PFSK-1 (cell line): ENCODE measurements at regions not wholly inside any gene's neighbourhood (a gene's known extent, or its start where the extent isn't known, plus 50 kb on each side); places are given as distances from the start of the nearest gene placed in this dataset.

ENCODE experiments used
- FOXP2 ChIP-seq: optimal IDR thresholded peaks from 2 replicates; pipeline ENCODE3; 2011; ENCODE audit warnings: borderline replicate concordance, control low read depth, inconsistent platforms; ENCODE audit not compliant: insufficient read depth; ENCODE audit errors: extremely low read length, extremely low read depth
- POLR2AphosphoS5 ChIP-seq: IDR thresholded peaks from 2 replicates; pipeline ENCODE4 v1.6.1; 2012; ENCODE audit warnings: low read depth, mild to moderate bottlenecking, control low read depth, low read length, moderate library complexity
- SIN3A ChIP-seq: IDR thresholded peaks from 2 replicates; pipeline ENCODE4 v1.6.1; 2012; ENCODE audit warnings: mild to moderate bottlenecking, low read length, moderate library complexity, borderline replicate concordance; ENCODE audit not compliant: insufficient read depth
- TF ChIP-seq, protein P1 (sequence below), 2 experiments: IDR thresholded peaks; 2 replicates each; pipeline versions ENCODE4 v1.6.1 to v1.8.0; 2011 to 2012; ENCODE audit warnings: low read depth in 2 of 2, low read length in 2 of 2, control low read depth in 1 of 2, inconsistent platforms in 1 of 2, mild to moderate bottlenecking in 1 of 2, moderate library complexity in 1 of 2; ENCODE audit not compliant: insufficient read depth in 1 of 2

DNA sequence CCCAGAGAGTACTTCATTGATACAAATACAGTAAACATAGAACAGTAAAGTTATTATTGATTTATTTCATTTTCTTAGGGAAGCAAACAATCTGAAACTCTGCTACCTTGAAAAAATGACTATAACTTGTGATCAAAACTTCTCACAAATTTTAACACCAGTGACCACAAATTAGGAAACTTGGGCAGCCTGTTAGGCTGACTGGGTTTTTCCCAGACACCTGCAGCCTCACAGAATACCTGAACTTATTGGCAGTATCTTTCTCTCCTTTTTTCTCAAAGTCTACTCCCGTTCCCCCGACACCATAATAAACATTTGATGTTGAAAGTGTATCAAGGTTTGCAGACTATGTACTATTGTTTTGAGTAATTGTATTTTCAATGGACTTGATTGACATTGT lies 360.5 kb downstream of the LMO7 start:
- TF ChIP-seq FOXP2 (no peak), SIN3A (no peak), POLR2AphosphoS5 (no peak)
- TF ChIP-seq, protein P1, sequence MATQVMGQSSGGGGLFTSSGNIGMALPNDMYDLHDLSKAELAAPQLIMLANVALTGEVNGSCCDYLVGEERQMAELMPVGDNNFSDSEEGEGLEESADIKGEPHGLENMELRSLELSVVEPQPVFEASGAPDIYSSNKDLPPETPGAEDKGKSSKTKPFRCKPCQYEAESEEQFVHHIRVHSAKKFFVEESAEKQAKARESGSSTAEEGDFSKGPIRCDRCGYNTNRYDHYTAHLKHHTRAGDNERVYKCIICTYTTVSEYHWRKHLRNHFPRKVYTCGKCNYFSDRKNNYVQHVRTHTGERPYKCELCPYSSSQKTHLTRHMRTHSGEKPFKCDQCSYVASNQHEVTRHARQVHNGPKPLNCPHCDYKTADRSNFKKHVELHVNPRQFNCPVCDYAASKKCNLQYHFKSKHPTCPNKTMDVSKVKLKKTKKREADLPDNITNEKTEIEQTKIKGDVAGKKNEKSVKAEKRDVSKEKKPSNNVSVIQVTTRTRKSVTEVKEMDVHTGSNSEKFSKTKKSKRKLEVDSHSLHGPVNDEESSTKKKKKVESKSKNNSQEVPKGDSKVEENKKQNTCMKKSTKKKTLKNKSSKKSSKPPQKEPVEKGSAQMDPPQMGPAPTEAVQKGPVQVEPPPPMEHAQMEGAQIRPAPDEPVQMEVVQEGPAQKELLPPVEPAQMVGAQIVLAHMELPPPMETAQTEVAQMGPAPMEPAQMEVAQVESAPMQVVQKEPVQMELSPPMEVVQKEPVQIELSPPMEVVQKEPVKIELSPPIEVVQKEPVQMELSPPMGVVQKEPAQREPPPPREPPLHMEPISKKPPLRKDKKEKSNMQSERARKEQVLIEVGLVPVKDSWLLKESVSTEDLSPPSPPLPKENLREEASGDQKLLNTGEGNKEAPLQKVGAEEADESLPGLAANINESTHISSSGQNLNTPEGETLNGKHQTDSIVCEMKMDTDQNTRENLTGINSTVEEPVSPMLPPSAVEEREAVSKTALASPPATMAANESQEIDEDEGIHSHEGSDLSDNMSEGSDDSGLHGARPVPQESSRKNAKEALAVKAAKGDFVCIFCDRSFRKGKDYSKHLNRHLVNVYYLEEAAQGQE (IDR thresholded peaks at IDR 0.05; ENCODE audit: insufficient read depth in 1 of 2, low read depth in 2 of 2, low read length in 2 of 2), result no peak
